Left lung (tissue), 4 donors: ENCODE measurements at regions not wholly inside any gene's neighbourhood (a gene's known extent, or its start where the extent isn't known, plus 50 kb on each side); places are given as distances from the start of the nearest gene placed in this dataset.
A peak's percentile ranks its signal among the peaks of the same experiment; 100 is the strongest.

Source experiments
- ATAC-seq: fragments of 200-7000 bp; cut with Tn5 transposase; one replicate; pipeline ENCODE4 v1.9.1; 2020; ENCODE audit warnings: moderate library complexity
- DNase-seq, 4 donors: peaks; one replicate each; pipeline ENCODE4 v3.0.0-alpha.2; 2013 to 2020
- H3K27ac ChIP-seq, 2 donors: fragments of 200-600 bp; sonication (generic) in 1 of 2; one replicate each; pipeline versions ENCODE4 v1.5.0 to v1.8.0; 2020 to 2021
- H3K27me3 ChIP-seq, 2 donors: fragments of 200-600 bp; sonication (generic) in 1 of 2; one replicate each; pipeline versions ENCODE4 v1.5.0 to v1.8.0; 2020 to 2021
- H3K36me3 ChIP-seq, 2 donors: fragments of 200-600 bp; sonication (generic) in 1 of 2; one replicate each; pipeline versions ENCODE4 v1.5.0 to v1.8.0; 2020 to 2021
- H3K4me1 ChIP-seq, 2 donors: fragments of 200-600 bp; one replicate each; pipeline ENCODE4 v1.8.0; 2021
- H3K4me3 ChIP-seq, 2 donors: fragments of 200-600 bp; sonication (generic) in 1 of 2; one replicate each; pipeline versions ENCODE4 v1.5.0 to v1.8.0; 2020 to 2021; ENCODE audit warnings: mild to moderate bottlenecking in 1 of 2
- H3K9me3 ChIP-seq, 2 donors: fragments of 200-600 bp; sonication (generic) in 1 of 2; one replicate each; pipeline versions ENCODE4 v1.5.0 to v1.8.0; 2020 to 2021
- intact Hi-C, 2 donors: fragments of 100-400 bp; cut with DNase I; formaldehyde crosslinking; loops; one replicate each; pipeline versions ENCODE4 v1.11.2 to v1.14.2; 2022
- TF ChIP-seq, protein P1 (sequence below), 2 donors: fragments of 200-600 bp; sonication (generic) in 1 of 2; IDR thresholded peaks; one replicate each; pipeline versions ENCODE4 v1.5.0 to v1.8.0; 2021; ENCODE audit warnings: antibody characterized with exemption in 2 of 2
- donor health status: DM: no; HTN: yes; CAD: no.
- donor health status: DM: no; HTN: no; CAD: no.

GRCh38 chr4:144562019-144562705 is 83.8 kb upstream of the HHIP start:
- H3K9me3 ChIP-seq: no peaks in the 10 kb centered on the region
- no peaks in the 10 kb centered on the region for H3K36me3 ChIP-seq
- intact Hi-C loops: no loop called here
- no peak overlapping the region for H3K4me3 ChIP-seq
- TF ChIP-seq, protein P1, sequence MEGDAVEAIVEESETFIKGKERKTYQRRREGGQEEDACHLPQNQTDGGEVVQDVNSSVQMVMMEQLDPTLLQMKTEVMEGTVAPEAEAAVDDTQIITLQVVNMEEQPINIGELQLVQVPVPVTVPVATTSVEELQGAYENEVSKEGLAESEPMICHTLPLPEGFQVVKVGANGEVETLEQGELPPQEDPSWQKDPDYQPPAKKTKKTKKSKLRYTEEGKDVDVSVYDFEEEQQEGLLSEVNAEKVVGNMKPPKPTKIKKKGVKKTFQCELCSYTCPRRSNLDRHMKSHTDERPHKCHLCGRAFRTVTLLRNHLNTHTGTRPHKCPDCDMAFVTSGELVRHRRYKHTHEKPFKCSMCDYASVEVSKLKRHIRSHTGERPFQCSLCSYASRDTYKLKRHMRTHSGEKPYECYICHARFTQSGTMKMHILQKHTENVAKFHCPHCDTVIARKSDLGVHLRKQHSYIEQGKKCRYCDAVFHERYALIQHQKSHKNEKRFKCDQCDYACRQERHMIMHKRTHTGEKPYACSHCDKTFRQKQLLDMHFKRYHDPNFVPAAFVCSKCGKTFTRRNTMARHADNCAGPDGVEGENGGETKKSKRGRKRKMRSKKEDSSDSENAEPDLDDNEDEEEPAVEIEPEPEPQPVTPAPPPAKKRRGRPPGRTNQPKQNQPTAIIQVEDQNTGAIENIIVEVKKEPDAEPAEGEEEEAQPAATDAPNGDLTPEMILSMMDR (IDR thresholded peaks at IDR 0.05): no peak
- H3K4me1 ChIP-seq: no peaks in the 10 kb centered on the region
- H3K27me3 ChIP-seq: no peaks in the 10 kb centered on the region
- no peak overlapping the region for H3K27ac ChIP-seq
- DNase-seq: peak in 2 of 4 donors; percentile 25 to 26
- peak; percentile 54 for ATAC-seq

GRCh38 chr4:144564358-144564757 is 81.6 kb upstream of the HHIP start:
- peak; percentile 66 for ATAC-seq
- intact Hi-C loops: no loop called here

DNA sequence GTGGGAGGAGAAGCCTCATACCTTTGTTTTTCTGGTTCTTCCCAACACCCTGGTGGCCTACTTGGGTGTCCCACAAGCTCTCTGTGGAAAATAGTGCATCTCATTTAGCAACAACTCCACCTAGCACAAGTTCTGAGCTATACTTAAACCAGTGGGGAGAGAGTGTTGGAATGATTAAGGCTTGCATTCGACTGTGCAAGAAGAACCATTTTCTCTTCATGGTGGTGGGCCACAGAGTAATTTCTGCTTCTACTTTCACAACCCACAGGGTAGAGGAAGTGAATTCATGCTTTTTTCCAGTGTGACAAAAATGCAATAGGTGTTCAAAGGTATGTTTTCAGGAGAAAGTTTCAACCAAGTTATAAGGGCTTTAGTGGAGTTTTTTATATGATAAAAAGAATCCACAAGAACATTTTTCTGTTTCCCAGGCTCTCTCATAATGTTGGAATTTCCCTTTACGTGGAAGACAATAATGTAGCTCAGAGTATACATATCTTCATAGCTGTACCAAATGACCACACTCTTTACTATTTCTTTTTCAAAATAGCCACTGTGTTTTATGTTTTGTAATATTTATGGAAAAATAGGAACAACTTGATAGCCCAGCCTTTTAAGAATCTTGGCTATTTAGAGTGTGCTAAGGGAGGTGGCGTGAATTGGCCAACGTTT is 80.3 kb upstream of the HHIP start:
- no peaks in the 10 kb centered on the region for H3K4me1 ChIP-seq
- no peaks in the 10 kb centered on the region for H3K9me3 ChIP-seq
- H3K36me3 ChIP-seq: no peaks in the 10 kb centered on the region
- H3K27ac ChIP-seq: no peak overlapping the region
- DNase-seq (no peak), ATAC-seq (no peak)
- H3K4me3 ChIP-seq: no peak overlapping the region
- intact Hi-C loops: no loop called here
- TF ChIP-seq, protein P1 (IDR thresholded peaks at IDR 0.05): no peak
- H3K27me3 ChIP-seq: no peaks in the 10 kb centered on the region

More at GRCh38 chr4:144564358-144564757, 81.6 kb upstream of the HHIP start:
- H3K4me1 ChIP-seq: no peaks in the 10 kb centered on the region
- no peaks in the 10 kb centered on the region for H3K27me3 ChIP-seq
- H3K9me3 ChIP-seq: no peaks in the 10 kb centered on the region
- H3K36me3 ChIP-seq: no peaks in the 10 kb centered on the region
- TF ChIP-seq, protein P1 (IDR thresholded peaks at IDR 0.05): no peak
- no peak overlapping the region for H3K27ac ChIP-seq
- no peak overlapping the region for H3K4me3 ChIP-seq
- peak in 1 of 4 donors; percentile 16 for DNase-seq

DNA sequence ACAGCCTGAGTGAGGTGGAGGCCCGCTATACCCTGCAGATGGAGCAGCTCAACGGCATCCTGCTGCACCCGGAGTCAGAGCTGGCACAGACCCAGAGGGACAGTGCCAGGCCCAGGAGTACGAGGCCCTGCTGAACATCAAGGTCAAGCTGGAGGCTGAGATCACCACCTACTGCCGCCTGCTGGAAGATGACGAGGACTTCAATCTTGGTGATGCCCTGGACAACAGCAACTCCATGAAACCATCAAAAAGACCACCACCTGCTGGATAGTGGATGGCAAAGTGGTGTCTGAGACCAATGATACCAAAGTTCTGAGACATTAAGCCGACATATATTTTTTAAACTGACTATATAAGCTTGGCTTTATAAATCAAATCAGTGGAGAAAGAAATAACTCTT is 73.3 kb upstream of the HHIP start:
- ATAC-seq: no peak
- Histone ChIP-seq H3K4me3 (no peak overlapping the region), H3K4me1 (no peaks in the 10 kb centered on the region), H3K27ac (no peak overlapping the region), H3K27me3 (no peaks in the 10 kb centered on the region), H3K9me3 (no peaks in the 10 kb centered on the region), H3K36me3 (no peaks in the 10 kb centered on the region)
- no peak for DNase-seq
- intact Hi-C loops: no loop called here
- TF ChIP-seq, protein P1 (IDR thresholded peaks at IDR 0.05): no peak

- no peak overlapping the region for H3K27ac ChIP-seq
- no peak for ATAC-seq
Measured at GRCh38 chr4:144574000-144574399, 72.0 kb upstream of the HHIP start.

More at GRCh38 chr4:144574000-144574399, 72.0 kb upstream of the HHIP start:
- no peaks in the 10 kb centered on the region for H3K27me3 ChIP-seq
- no peak for DNase-seq
- H3K9me3 ChIP-seq: no peaks in the 10 kb centered on the region
- no peaks in the 10 kb centered on the region for H3K4me1 ChIP-seq
- intact Hi-C loops: no loop called here
- H3K36me3 ChIP-seq: no peaks in the 10 kb centered on the region
- TF ChIP-seq, protein P1 (IDR thresholded peaks at IDR 0.05): no peak
- H3K4me3 ChIP-seq: no peak overlapping the region
